ENCODE measurements at regions not wholly inside any gene's neighbourhood (a gene's known extent, or its start where the extent isn't known, plus 50 kb on each side); places are given as distances from the start of the nearest gene placed in this dataset.
A peak's percentile ranks its signal among the peaks of the same experiment; 100 is the strongest.
"Not testable (repeated sequence)": the region's sequence is repeated elsewhere in the genome, so short reads cannot be mapped to it uniquely, and the experiment has no call there.

GRCh38 chr20:40932436-40932835 is 96.2 kb upstream of the TOP1 start:
- no peak for DNase-seq (ENCODE audit: low read depth)

- DNase-seq (ENCODE audit: low read depth): no peak
Measured at GRCh38 chr20:40933758-40934157, 94.9 kb upstream of the TOP1 start.

- DNase-seq (ENCODE audit: low read depth): no peak
Measured at GRCh38 chr20:40938020-40938419, 90.6 kb upstream of the TOP1 start.

- DNase-seq (ENCODE audit: low read depth): no peak
Measured at GRCh38 chr20:40939667-40940066, 89.0 kb upstream of the TOP1 start.

GRCh38 chr20:40941133-40941610 is 87.5 kb upstream of the TOP1 start:
- DNase-seq (ENCODE audit: low read depth): no peak

- no peak for DNase-seq (ENCODE audit: low read depth)
Measured at GRCh38 chr20:40942006-40942405, 86.6 kb upstream of the TOP1 start.

GRCh38 chr20:40942775-40943174 is 85.8 kb upstream of the TOP1 start:
- peak; percentile 71 for DNase-seq (ENCODE audit: low read depth)

GRCh38 chr20:40943591-40943990 is 85.0 kb upstream of the TOP1 start:
- DNase-seq (ENCODE audit: low read depth): peak; percentile 28

GRCh38 chr20:40945189-40945588 is 83.4 kb upstream of the TOP1 start:
- DNase-seq (ENCODE audit: low read depth): no peak

GRCh38 chr20:40945754-40946450 is 82.7 kb upstream of the TOP1 start:
- DNase-seq (ENCODE audit: low read depth): peak; percentile 77

GRCh38 chr20:40946451-40946850 is 82.2 kb upstream of the TOP1 start:
- DNase-seq (ENCODE audit: low read depth): no peak

GRCh38 chr20:40948465-40949267 is 80.0 kb upstream of the TOP1 start:
- DNase-seq (ENCODE audit: low read depth): peak; percentile 94

- peak; percentile 84 for DNase-seq (ENCODE audit: low read depth)
Measured at GRCh38 chr20:40949346-40949745, 79.3 kb upstream of the TOP1 start.

GRCh38 chr20:40952136-40952535 is 76.5 kb upstream of the TOP1 start:
- no peak for DNase-seq (ENCODE audit: low read depth)

- DNase-seq (ENCODE audit: low read depth): no peak
Measured at GRCh38 chr20:40953416-40953815, 75.2 kb upstream of the TOP1 start.

- DNase-seq (ENCODE audit: low read depth): peak; percentile 53
Measured at GRCh38 chr20:40953856-40954255, 74.8 kb upstream of the TOP1 start.

GRCh38 chr20:40954521-40955165 is 74.0 kb upstream of the TOP1 start:
- no peak for DNase-seq (ENCODE audit: low read depth)

- DNase-seq (ENCODE audit: low read depth): no peak
Measured at GRCh38 chr20:40955326-40955725, 73.3 kb upstream of the TOP1 start.

GRCh38 chr20:40955826-40956225 is 72.8 kb upstream of the TOP1 start:
- not testable (repeated sequence) for DNase-seq (ENCODE audit: low read depth)

- DNase-seq (ENCODE audit: low read depth): no peak
Measured at GRCh38 chr20:40956542-40957264, 71.9 kb upstream of the TOP1 start.

- no peak for DNase-seq (ENCODE audit: low read depth)
Measured at GRCh38 chr20:40957265-40957760, 71.3 kb upstream of the TOP1 start.

- no peak for DNase-seq (ENCODE audit: low read depth)
Measured at GRCh38 chr20:40958598-40958997, 70.0 kb upstream of the TOP1 start.

Data from M059J (cell line).